Left lung (tissue), 4 donors: ENCODE measurements at regions not wholly inside any gene's neighbourhood (a gene's known extent, or its start where the extent isn't known, plus 50 kb on each side); places are given as distances from the start of the nearest gene placed in this dataset.

Experiments used
- ATAC-seq: fragments of 200-7000 bp; cut with Tn5 transposase; one replicate; pipeline ENCODE4 v1.9.1; 2020; ENCODE audit warnings: moderate library complexity
- DNase-seq, 4 donors: peaks; one replicate each; pipeline ENCODE4 v3.0.0-alpha.2; 2013 to 2020
- H3K27ac ChIP-seq, 2 donors: fragments of 200-600 bp; sonication (generic) in 1 of 2; one replicate each; pipeline versions ENCODE4 v1.5.0 to v1.8.0; 2020 to 2021
- H3K27me3 ChIP-seq, 2 donors: fragments of 200-600 bp; sonication (generic) in 1 of 2; one replicate each; pipeline versions ENCODE4 v1.5.0 to v1.8.0; 2020 to 2021
- H3K36me3 ChIP-seq, 2 donors: fragments of 200-600 bp; sonication (generic) in 1 of 2; one replicate each; pipeline versions ENCODE4 v1.5.0 to v1.8.0; 2020 to 2021
- H3K4me1 ChIP-seq, 2 donors: fragments of 200-600 bp; one replicate each; pipeline ENCODE4 v1.8.0; 2021
- H3K4me3 ChIP-seq, 2 donors: fragments of 200-600 bp; sonication (generic) in 1 of 2; one replicate each; pipeline versions ENCODE4 v1.5.0 to v1.8.0; 2020 to 2021; ENCODE audit warnings: mild to moderate bottlenecking in 1 of 2
- H3K9me3 ChIP-seq, 2 donors: fragments of 200-600 bp; sonication (generic) in 1 of 2; one replicate each; pipeline versions ENCODE4 v1.5.0 to v1.8.0; 2020 to 2021
- intact Hi-C, 2 donors: fragments of 100-400 bp; cut with DNase I; formaldehyde crosslinking; loops; one replicate each; pipeline versions ENCODE4 v1.11.2 to v1.14.2; 2022
- TF ChIP-seq, protein P1 (sequence below), 2 donors: fragments of 200-600 bp; sonication (generic) in 1 of 2; IDR thresholded peaks; one replicate each; pipeline versions ENCODE4 v1.5.0 to v1.8.0; 2021; ENCODE audit warnings: antibody characterized with exemption in 2 of 2
- donor health status: DM: no; HTN: yes; CAD: no.
- donor health status: DM: no; HTN: no; CAD: no.

DNA sequence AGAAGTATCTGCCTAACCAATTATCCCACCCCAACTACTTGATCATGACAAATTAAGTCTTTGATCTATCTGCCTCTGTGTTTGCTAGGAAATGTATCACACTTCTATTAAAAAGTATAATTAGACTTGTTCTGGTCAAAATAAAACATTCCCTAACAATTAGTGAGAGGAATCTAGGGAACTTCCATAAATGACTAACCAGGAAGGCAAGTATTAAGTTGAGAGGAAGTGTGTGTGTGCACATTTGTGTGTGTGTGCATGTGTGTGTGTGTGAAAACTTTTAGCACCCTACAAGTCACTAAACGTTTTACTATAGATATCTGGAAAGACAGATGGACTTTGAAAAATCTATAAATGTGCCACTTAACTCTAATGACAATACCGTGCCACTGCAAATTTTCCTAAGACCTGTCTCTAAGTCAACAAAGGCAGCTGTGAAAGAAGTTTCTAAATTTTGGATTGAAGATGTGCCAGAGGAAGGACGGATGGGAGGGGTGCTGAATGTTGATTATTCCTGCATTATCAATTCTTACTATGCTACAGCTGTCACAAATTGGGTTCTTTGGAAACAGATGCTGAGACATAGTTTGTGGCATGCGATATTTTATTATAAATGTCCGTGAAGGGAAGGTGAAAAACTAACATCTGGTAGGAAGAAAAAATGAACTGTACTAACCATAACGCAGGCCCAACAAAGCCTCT, 567.1 kb downstream of the PTPRC start:
- Histone ChIP-seq H3K27me3 (no peaks in the 10 kb centered on the region), H3K9me3 (no peaks in the 10 kb centered on the region), H3K4me1 (no peaks in the 10 kb centered on the region), H3K27ac (no peak overlapping the region), H3K36me3 (no peaks in the 10 kb centered on the region), H3K4me3 (no peak overlapping the region)
- no peak for ATAC-seq
- TF ChIP-seq, protein P1, sequence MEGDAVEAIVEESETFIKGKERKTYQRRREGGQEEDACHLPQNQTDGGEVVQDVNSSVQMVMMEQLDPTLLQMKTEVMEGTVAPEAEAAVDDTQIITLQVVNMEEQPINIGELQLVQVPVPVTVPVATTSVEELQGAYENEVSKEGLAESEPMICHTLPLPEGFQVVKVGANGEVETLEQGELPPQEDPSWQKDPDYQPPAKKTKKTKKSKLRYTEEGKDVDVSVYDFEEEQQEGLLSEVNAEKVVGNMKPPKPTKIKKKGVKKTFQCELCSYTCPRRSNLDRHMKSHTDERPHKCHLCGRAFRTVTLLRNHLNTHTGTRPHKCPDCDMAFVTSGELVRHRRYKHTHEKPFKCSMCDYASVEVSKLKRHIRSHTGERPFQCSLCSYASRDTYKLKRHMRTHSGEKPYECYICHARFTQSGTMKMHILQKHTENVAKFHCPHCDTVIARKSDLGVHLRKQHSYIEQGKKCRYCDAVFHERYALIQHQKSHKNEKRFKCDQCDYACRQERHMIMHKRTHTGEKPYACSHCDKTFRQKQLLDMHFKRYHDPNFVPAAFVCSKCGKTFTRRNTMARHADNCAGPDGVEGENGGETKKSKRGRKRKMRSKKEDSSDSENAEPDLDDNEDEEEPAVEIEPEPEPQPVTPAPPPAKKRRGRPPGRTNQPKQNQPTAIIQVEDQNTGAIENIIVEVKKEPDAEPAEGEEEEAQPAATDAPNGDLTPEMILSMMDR (IDR thresholded peaks at IDR 0.05), result no peak
- intact Hi-C loops, result no loop called here
- DNase-seq, result no peak

DNA sequence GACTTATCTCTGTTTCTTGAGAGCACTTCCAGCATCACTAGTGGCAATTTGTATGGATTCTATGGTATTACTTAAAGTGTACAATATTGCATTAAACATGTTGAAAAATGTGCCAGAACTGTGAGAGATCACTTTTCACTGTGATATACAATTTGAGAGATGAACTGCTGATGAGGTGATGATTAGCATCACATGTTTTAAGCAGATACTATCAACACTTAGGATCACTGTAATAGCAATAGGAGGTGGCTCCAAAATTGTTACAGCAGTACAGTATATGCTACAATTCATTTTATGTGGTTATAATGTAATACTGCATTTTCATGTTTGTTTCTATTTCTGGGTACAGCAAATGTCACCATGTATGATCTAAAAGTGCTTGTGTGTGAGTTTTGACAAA, 570.0 kb downstream of the PTPRC start:
- H3K27ac ChIP-seq, result no peak overlapping the region
- no peaks in the 10 kb centered on the region for H3K27me3 ChIP-seq
- DNase-seq (no peak), ATAC-seq (no peak)
- TF ChIP-seq, protein P1 (IDR thresholded peaks at IDR 0.05), result no peak
- intact Hi-C loops, result no loop called here
- no peak overlapping the region for H3K4me3 ChIP-seq
- H3K36me3 ChIP-seq, result no peaks in the 10 kb centered on the region
- H3K4me1 ChIP-seq, result no peaks in the 10 kb centered on the region
- no peaks in the 10 kb centered on the region for H3K9me3 ChIP-seq

DNA sequence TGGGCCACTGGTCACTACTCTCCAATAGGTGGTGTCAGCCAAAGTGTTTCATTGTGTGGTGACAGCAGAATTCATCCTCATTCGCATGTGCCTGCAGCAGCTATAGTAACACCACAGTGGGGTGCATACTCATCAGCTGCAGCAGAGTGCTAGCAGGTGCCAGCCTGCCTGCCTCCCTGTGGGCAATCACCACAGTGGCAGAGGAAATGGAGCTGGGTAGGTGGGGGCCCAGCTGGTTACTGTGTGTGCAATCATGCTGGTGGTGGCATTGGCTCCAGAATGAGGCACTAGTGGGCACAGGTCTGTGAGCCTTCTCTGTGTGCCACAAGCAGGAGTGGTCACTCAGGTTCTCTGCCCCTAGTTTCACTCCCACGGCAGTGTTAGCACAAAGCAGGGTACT, 579.2 kb downstream of the PTPRC start:
- Histone ChIP-seq H3K4me1 (no peaks in the 10 kb centered on the region), H3K36me3 (no peaks in the 10 kb centered on the region), H3K27me3 (no peaks in the 10 kb centered on the region), H3K9me3 (no peaks in the 10 kb centered on the region), H3K4me3 (no peak overlapping the region), H3K27ac (no peak overlapping the region)
- intact Hi-C loops, result no loop called here
- peak in 1 of 4 donors; percentile 23 for DNase-seq
- no peak for ATAC-seq
- TF ChIP-seq, protein P1 (IDR thresholded peaks at IDR 0.05), result no peak

DNA sequence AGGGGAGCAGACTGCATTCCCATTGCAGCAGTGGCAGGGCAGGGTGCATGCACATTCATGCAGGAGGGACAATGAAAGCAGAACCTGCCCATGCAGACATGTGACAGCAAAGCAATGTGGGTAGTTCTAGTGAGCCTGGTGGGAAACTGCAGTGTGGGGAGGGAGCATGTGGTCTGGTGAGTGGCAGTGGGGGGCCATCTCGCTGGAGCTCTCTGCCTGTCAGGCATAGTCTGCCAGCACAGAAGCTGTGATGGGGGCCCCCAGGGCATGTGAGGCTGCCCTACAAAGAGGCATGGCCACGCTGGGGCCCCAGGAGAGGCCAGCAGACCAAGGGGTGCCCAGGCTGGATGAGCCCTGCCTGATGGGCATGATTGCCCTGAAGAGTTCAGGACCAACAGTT, 579.7 kb downstream of the PTPRC start:
- intact Hi-C loops, result no loop called here
- H3K27ac ChIP-seq, result no peak overlapping the region
- ATAC-seq, result no peak
- no peaks in the 10 kb centered on the region for H3K4me1 ChIP-seq
- no peaks in the 10 kb centered on the region for H3K9me3 ChIP-seq
- no peak overlapping the region for H3K4me3 ChIP-seq
- no peaks in the 10 kb centered on the region for H3K36me3 ChIP-seq
- TF ChIP-seq, protein P1 (IDR thresholded peaks at IDR 0.05), result no peak
- H3K27me3 ChIP-seq, result no peaks in the 10 kb centered on the region
- DNase-seq, result peak in 1 of 4 donors; percentile 41

DNA sequence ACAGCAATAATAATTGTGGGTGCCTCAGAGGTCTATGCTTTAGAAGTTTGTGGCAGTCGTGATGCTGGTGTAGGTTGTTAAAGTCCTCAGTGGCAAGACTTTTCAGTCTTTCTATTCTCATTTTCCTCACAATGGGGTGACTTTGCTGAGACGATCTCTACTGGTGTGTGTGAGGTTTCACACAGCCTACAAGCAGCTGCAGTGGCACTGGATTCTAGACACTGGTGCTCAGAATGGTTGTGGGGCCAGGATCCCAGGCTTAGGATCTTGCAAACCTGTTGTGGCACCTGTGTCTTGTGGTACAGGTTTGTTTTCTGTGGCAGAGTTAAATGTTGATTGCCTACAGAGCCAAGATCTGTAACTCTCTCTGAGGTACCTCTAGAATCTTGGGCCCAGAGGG, 581.2 kb downstream of the PTPRC start:
- H3K9me3 ChIP-seq, result no peaks in the 10 kb centered on the region
- H3K36me3 ChIP-seq, result no peaks in the 10 kb centered on the region
- no peak for DNase-seq
- no peak overlapping the region for H3K27ac ChIP-seq
- no peak for ATAC-seq
- H3K4me3 ChIP-seq, result no peak overlapping the region
- no peaks in the 10 kb centered on the region for H3K27me3 ChIP-seq
- no peaks in the 10 kb centered on the region for H3K4me1 ChIP-seq
- TF ChIP-seq, protein P1 (IDR thresholded peaks at IDR 0.05), result no peak
- intact Hi-C loops, result no loop called here
